ENCODE measurements at regions not wholly inside any gene's neighbourhood (a gene's known extent, or its start where the extent isn't known, plus 50 kb on each side); places are given as distances from the start of the nearest gene placed in this dataset.

GRCh38 chr15:39079296-39079847, 501.5 kb upstream of the THBS1 start:
- no peak overlapping the region for H3K4me3 ChIP-seq (ENCODE audit: low read depth, low read length)
- no peaks in the 10 kb centered on the region for H3K9me3 ChIP-seq (ENCODE audit: control insufficient read depth, insufficient read depth, low read length)
- ChIA-PET CTCF (interaction anchor here (0.6 kb wide), 1 partner anchor 372 kb away, joined by 3 read pairs; no protein-coding TSS in a partner anchor), POLR2A (interaction anchor here (0.9 kb wide), 1 partner anchor 501 kb away, joined by 4 read pairs; the partner anchor contains the start of gene THBS1)
- peak; percentile 65 for DNase-seq (ENCODE audit: low read depth, low spot score)
- no peaks in the 10 kb centered on the region for H3K27me3 ChIP-seq (ENCODE audit: control insufficient read depth, insufficient read depth, low read length)
- no peak for TF ChIP-seq CTCF (IDR thresholded peaks at IDR 0.05; ENCODE audit: low read depth, low read length)
- peak overlapping the region; percentile 63 for H3K27ac ChIP-seq (ENCODE audit: low read depth, low read length)

GRCh38 chr15:39083213-39083612, 497.7 kb upstream of the THBS1 start:
- no peaks in the 10 kb centered on the region for H3K9me3 ChIP-seq (ENCODE audit: control insufficient read depth, insufficient read depth, low read length)
- H3K4me3 ChIP-seq (ENCODE audit: low read depth, low read length) = no peak overlapping the region
- ChIA-PET POLR2A (no interaction called here), CTCF (no interaction called here)
- no peak for TF ChIP-seq CTCF (IDR thresholded peaks at IDR 0.05; ENCODE audit: low read depth, low read length)
- no peak overlapping the region for H3K27ac ChIP-seq (ENCODE audit: low read depth, low read length)
- H3K27me3 ChIP-seq (ENCODE audit: control insufficient read depth, insufficient read depth, low read length) = no peaks in the 10 kb centered on the region
- no peak for DNase-seq (ENCODE audit: low read depth, low spot score)

- Histone ChIP-seq H3K27me3 (ENCODE audit: control insufficient read depth, insufficient read depth, low read length) (no peaks in the 10 kb centered on the region), H3K4me3 (ENCODE audit: low read depth, low read length) (no peak overlapping the region), H3K27ac (ENCODE audit: low read depth, low read length) (peak overlapping the region; percentile 68), H3K9me3 (ENCODE audit: control insufficient read depth, insufficient read depth, low read length) (no peaks in the 10 kb centered on the region)
- ChIA-PET POLR2A (interaction anchor here (0.6 to 1.2 kb wide), 2 partner anchors 148 to 496 kb away, joined by 3 to 5 read pairs; partner anchors contain the start of gene THBS1), CTCF (no interaction called here)
- no peak for TF ChIP-seq CTCF (IDR thresholded peaks at IDR 0.05; ENCODE audit: low read depth, low read length)
- peak; percentile 49 for DNase-seq (ENCODE audit: low read depth, low spot score)
Observed at GRCh38 chr15:39084674-39085530, 496.0 kb upstream of the THBS1 start.

GRCh38 chr15:39086641-39087040, 494.2 kb upstream of the THBS1 start:
- POLR2A ChIA-PET = no interaction called here
- no peak for DNase-seq (ENCODE audit: low read depth, low spot score)
- H3K27me3 ChIP-seq (ENCODE audit: control insufficient read depth, insufficient read depth, low read length) = no peaks in the 10 kb centered on the region
- CTCF ChIA-PET = no interaction called here
- no peak overlapping the region for H3K27ac ChIP-seq (ENCODE audit: low read depth, low read length)
- no peaks in the 10 kb centered on the region for H3K9me3 ChIP-seq (ENCODE audit: control insufficient read depth, insufficient read depth, low read length)
- no peak for TF ChIP-seq CTCF (IDR thresholded peaks at IDR 0.05; ENCODE audit: low read depth, low read length)
- H3K4me3 ChIP-seq (ENCODE audit: low read depth, low read length) = no peak overlapping the region

GRCh38 chr15:39088156-39088555, 492.7 kb upstream of the THBS1 start:
- CTCF ChIA-PET = no interaction called here
- Histone ChIP-seq H3K4me3 (ENCODE audit: low read depth, low read length) (no peak overlapping the region), H3K27me3 (ENCODE audit: control insufficient read depth, insufficient read depth, low read length) (no peaks in the 10 kb centered on the region), H3K9me3 (ENCODE audit: control insufficient read depth, insufficient read depth, low read length) (no peaks in the 10 kb centered on the region), H3K27ac (ENCODE audit: low read depth, low read length) (no peak overlapping the region)
- TF ChIP-seq CTCF (IDR thresholded peaks at IDR 0.05; ENCODE audit: low read depth, low read length) = no peak
- DNase-seq (ENCODE audit: low read depth, low spot score) = no peak
- POLR2A ChIA-PET = no interaction called here
